Cardiac muscle cell (in vitro differentiated cells and primary cell): ENCODE measurements at regions not wholly inside any gene's neighbourhood (a gene's known extent, or its start where the extent isn't known, plus 50 kb on each side); places are given as distances from the start of the nearest gene placed in this dataset.

Experiments used
- DNase-seq, 2 donors: peaks; one replicate each; pipeline versions ENCODE4 v3.0.0 to v3.0.0-alpha.2; 2010 to 2017; ENCODE audit warnings: low read depth in 1 of 2, low spot score in 1 of 2
- H3K27ac ChIP-seq: fragments of 200-600 bp; sonication (generic); 2 replicates; pipeline ENCODE4 v1.5.1; 2016
- H3K27me3 ChIP-seq: fragments of 200-600 bp; sonication (generic); 2 replicates; pipeline ENCODE4 v1.6.0; 2016; ENCODE audit warnings: control low read depth
- H3K36me3 ChIP-seq: fragments of 200-600 bp; sonication (generic); 2 replicates; pipeline ENCODE4 v1.5.1; 2016; ENCODE audit warnings: control low read depth
- H3K4me1 ChIP-seq: fragments of 200-600 bp; sonication (generic); 2 replicates; pipeline ENCODE4 v1.8.1; 2017; ENCODE audit warnings: low read depth, mild to moderate bottlenecking, mixed run types
- H3K4me3 ChIP-seq: fragments of 200-600 bp; sonication (generic); 2 replicates; pipeline ENCODE4 v1.5.1; 2016; ENCODE audit warnings: mild to moderate bottlenecking
- H3K9me3 ChIP-seq: fragments of 200-600 bp; sonication (generic); 2 replicates; pipeline ENCODE4 v1.5.1; 2017; ENCODE audit warnings: low read depth, mild to moderate bottlenecking, control low read depth
- CTCF ChIP-seq: IDR thresholded peaks from 2 replicates; pipeline ENCODE4 v1.5.1; 2012; ENCODE audit warnings: low read depth, mild to moderate bottlenecking, low read length

- Histone ChIP-seq H3K36me3 (no peaks in the 10 kb centered on the region), H3K4me1 (no peaks in the 10 kb centered on the region), H3K27ac (no peak overlapping the region), H3K9me3 (no peaks in the 10 kb centered on the region), H3K4me3 (no peak overlapping the region), H3K27me3 (no peaks in the 10 kb centered on the region)
- TF ChIP-seq CTCF: no peak
- DNase-seq: peak in 1 of 2 donors; percentile 46
These were observed 75.0 kb upstream of the DHX15 start for GRCh38 chr4:24659241-24659961.

- no peak overlapping the region for H3K4me3 ChIP-seq
- H3K27ac ChIP-seq: no peak overlapping the region
- TF ChIP-seq CTCF: no peak
- no peaks in the 10 kb centered on the region for H3K36me3 ChIP-seq
- DNase-seq: peak in 1 of 2 donors; percentile 20
- H3K9me3 ChIP-seq: no peaks in the 10 kb centered on the region
- no peaks in the 10 kb centered on the region for H3K4me1 ChIP-seq
- H3K27me3 ChIP-seq: no peaks in the 10 kb centered on the region
These were observed 77.7 kb upstream of the DHX15 start for GRCh38 chr4:24662056-24662455.

DNA sequence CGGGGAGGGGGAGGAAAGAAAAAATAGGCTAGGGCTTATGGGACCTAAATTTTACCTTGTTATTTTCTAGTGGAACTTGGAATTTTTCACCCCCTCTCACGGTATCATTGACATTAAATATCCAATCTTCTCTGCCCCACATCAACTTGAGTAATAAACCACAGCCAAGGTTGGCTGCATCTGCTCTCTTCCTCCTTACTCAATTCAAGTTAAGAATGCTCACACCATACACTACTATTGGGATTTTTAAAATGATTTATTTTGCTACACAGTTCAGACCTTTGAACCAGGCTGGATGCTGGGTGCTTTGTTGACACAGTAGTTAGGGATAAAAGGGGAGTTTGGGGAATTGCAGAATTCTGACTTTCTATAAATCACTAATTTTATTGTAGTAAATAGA lies 78.2 kb upstream of the DHX15 start:
- no peaks in the 10 kb centered on the region for H3K27me3 ChIP-seq
- H3K4me1 ChIP-seq: no peaks in the 10 kb centered on the region
- no peak for TF ChIP-seq CTCF
- no peaks in the 10 kb centered on the region for H3K36me3 ChIP-seq
- no peak overlapping the region for H3K4me3 ChIP-seq
- no peaks in the 10 kb centered on the region for H3K9me3 ChIP-seq
- no peak overlapping the region for H3K27ac ChIP-seq
- DNase-seq: no peak

DNA sequence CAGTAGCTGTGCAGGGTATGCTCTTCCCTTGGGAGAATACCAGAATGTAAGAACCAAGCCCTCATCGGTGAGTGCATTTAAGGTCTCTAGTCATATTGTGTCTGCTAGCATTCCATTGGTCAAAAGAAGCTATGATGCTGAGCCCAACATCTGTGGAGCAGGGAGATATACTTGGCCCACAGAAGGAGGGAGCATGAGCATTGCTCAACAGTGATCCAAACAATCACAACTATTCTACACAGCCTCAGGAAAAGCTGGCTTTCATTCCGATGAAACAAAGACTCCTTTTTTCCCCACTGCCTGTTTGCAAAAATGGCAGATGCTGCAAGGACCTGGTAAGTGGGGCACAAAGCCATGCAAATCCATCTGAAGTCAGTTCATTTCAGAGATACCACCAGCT lies 80.6 kb upstream of the DHX15 start:
- peak in 1 of 2 donors; percentile 95 for DNase-seq
- H3K9me3 ChIP-seq: no peaks in the 10 kb centered on the region
- H3K27ac ChIP-seq: no peak overlapping the region
- H3K27me3 ChIP-seq: no peaks in the 10 kb centered on the region
- no peaks in the 10 kb centered on the region for H3K4me1 ChIP-seq
- no peak overlapping the region for H3K4me3 ChIP-seq
- TF ChIP-seq CTCF: no peak
- no peaks in the 10 kb centered on the region for H3K36me3 ChIP-seq

DNA sequence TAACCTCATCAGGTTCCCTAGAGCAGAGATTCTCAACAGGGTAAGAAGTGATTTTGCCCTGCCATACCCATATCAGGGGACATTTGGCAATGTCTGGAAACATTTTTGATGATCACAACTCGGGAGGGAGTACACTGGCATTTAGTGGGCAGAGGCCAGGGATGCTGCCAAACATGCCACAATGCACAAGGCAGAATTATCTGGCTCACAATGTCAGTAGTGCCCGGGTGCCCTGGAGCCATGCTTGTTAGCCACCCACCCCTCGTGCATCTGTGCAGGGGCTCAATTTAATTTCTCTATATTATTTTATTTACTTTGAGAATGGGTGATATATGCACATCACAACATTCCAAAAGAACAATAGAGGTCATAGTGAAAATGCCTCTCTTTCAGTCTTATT lies 82.0 kb upstream of the DHX15 start:
- Histone ChIP-seq H3K27me3 (no peaks in the 10 kb centered on the region), H3K4me1 (no peaks in the 10 kb centered on the region), H3K4me3 (no peak overlapping the region), H3K9me3 (no peaks in the 10 kb centered on the region), H3K36me3 (no peaks in the 10 kb centered on the region), H3K27ac (no peak overlapping the region)
- no peak for TF ChIP-seq CTCF
- no peak for DNase-seq
